ENCODE measurements at regions not wholly inside any gene's neighbourhood (a gene's known extent, or its start where the extent isn't known, plus 50 kb on each side); places are given as distances from the start of the nearest gene placed in this dataset.

- DNase-seq = no peak
Observed at GRCh38 chr18:41829647-41830516, 125.2 kb upstream of the PIK3C3 start.

GRCh38 chr18:41828137-41828536, 126.9 kb upstream of the PIK3C3 start:
- no peak for DNase-seq

- no peak for DNase-seq
Observed at GRCh38 chr18:41820784-41821183, 134.2 kb upstream of the PIK3C3 start.

GRCh38 chr18:41818381-41819355, 136.4 kb upstream of the PIK3C3 start:
- DNase-seq = no peak

- DNase-seq = no peak
Observed at GRCh38 chr18:41814651-41815050, 140.4 kb upstream of the PIK3C3 start.

- no peak for DNase-seq
Observed at GRCh38 chr18:41809652-41810051, 145.4 kb upstream of the PIK3C3 start.

GRCh38 chr18:41805341-41805740, 149.7 kb upstream of the PIK3C3 start:
- DNase-seq = no peak

GRCh38 chr18:41798879-41799278, 156.2 kb upstream of the PIK3C3 start:
- no peak for DNase-seq

GRCh38 chr18:41790687-41791086, 164.3 kb upstream of the PIK3C3 start:
- no peak for DNase-seq

GRCh38 chr18:41789001-41789400, 166.0 kb upstream of the PIK3C3 start:
- no peak for DNase-seq

- DNase-seq = no peak
Observed at GRCh38 chr18:41783879-41784278, 171.2 kb upstream of the PIK3C3 start.

GRCh38 chr18:41783065-41783818, 171.8 kb upstream of the PIK3C3 start:
- DNase-seq = no peak

GRCh38 chr18:41771973-41772372, 183.1 kb upstream of the PIK3C3 start:
- DNase-seq = no peak

- no peak for DNase-seq
Observed at GRCh38 chr18:41769265-41769664, 185.8 kb upstream of the PIK3C3 start.

GRCh38 chr18:41768467-41768866, 186.6 kb upstream of the PIK3C3 start:
- no peak for DNase-seq

GRCh38 chr18:41767960-41768359, 187.1 kb upstream of the PIK3C3 start:
- DNase-seq = peak; percentile 42

- no peak for DNase-seq
Observed at GRCh38 chr18:41765460-41765859, 189.6 kb upstream of the PIK3C3 start.

GRCh38 chr18:41763361-41763760, 191.7 kb upstream of the PIK3C3 start:
- DNase-seq = no peak

GRCh38 chr18:41761333-41762018, 193.6 kb upstream of the PIK3C3 start:
- DNase-seq = peak; percentile 81

GRCh38 chr18:41758534-41758933, 196.5 kb upstream of the PIK3C3 start:
- DNase-seq = no peak

- no peak for DNase-seq
Observed at GRCh38 chr18:41756141-41756540, 198.9 kb upstream of the PIK3C3 start.

- DNase-seq = no peak
Observed at GRCh38 chr18:41754332-41754731, 200.7 kb upstream of the PIK3C3 start.
